GM11168 (cell line): ENCODE measurements at regions not wholly inside any gene's neighbourhood (a gene's known extent, or its start where the extent isn't known, plus 50 kb on each side); places are given as distances from the start of the nearest gene placed in this dataset.
"Not testable (repeated sequence)": the region's sequence is repeated elsewhere in the genome, so short reads cannot be mapped to it uniquely, and the experiment has no call there.

Source experiments
- in situ Hi-C: fragments of 300-500 bp; cut with MboI; formaldehyde crosslinking; loops from one replicate; pipeline ENCODE4 v1.12.0; 2022; ENCODE audit warnings: low sequenced_read_pairs; ENCODE audit not compliant: unreplicated experiment

- in situ Hi-C loops, result no loop called here
Observed at GRCh38 chr11:16606784-16607674, 131.4 kb upstream of the C11orf58 start.

- in situ Hi-C loops, result no loop called here
Observed at GRCh38 chr11:16605894-16606783, 132.3 kb upstream of the C11orf58 start.

- in situ Hi-C loops, result no loop called here
Observed at GRCh38 chr11:16605389-16605893, 133.0 kb upstream of the C11orf58 start.

GRCh38 chr11:16604794-16605388, 133.6 kb upstream of the C11orf58 start:
- in situ Hi-C loops, result no loop called here

GRCh38 chr11:16603890-16604793, 134.3 kb upstream of the C11orf58 start:
- in situ Hi-C loops, result no loop called here

- in situ Hi-C loops, result no loop called here
Observed at GRCh38 chr11:16603245-16603644, 135.2 kb upstream of the C11orf58 start.

GRCh38 chr11:16598906-16599305, 139.5 kb upstream of the C11orf58 start:
- in situ Hi-C loops, result no loop called here

- in situ Hi-C loops, result no loop called here
Observed at GRCh38 chr11:16598032-16598431, 140.4 kb upstream of the C11orf58 start.

GRCh38 chr11:16596231-16596630, 142.2 kb upstream of the C11orf58 start:
- in situ Hi-C loops, result no loop called here

GRCh38 chr11:16591157-16591556, 147.3 kb upstream of the C11orf58 start:
- in situ Hi-C loops, result no loop called here

- in situ Hi-C loops, result no loop called here
Observed at GRCh38 chr11:16587670-16588069, 150.8 kb upstream of the C11orf58 start.

- in situ Hi-C loops, result no loop called here
Observed at GRCh38 chr11:16584569-16584968, 153.9 kb upstream of the C11orf58 start.

- in situ Hi-C loops, result not testable (repeated sequence)
Observed at GRCh38 chr11:16581078-16581477, 157.4 kb upstream of the C11orf58 start.

- in situ Hi-C loops, result no loop called here
Observed at GRCh38 chr11:16577490-16577889, 161.0 kb upstream of the C11orf58 start.

GRCh38 chr11:16574889-16575288, 163.6 kb upstream of the C11orf58 start:
- in situ Hi-C loops, result not testable (repeated sequence)

GRCh38 chr11:16572945-16573344, 165.5 kb upstream of the C11orf58 start:
- in situ Hi-C loops, result no loop called here

GRCh38 chr11:16561150-16561549, 177.3 kb upstream of the C11orf58 start:
- in situ Hi-C loops, result no loop called here

- in situ Hi-C loops, result no loop called here
Observed at GRCh38 chr11:16558494-16558893, 180.0 kb upstream of the C11orf58 start.

GRCh38 chr11:16555956-16556355, 182.5 kb upstream of the C11orf58 start:
- in situ Hi-C loops, result no loop called here
